Omental fat pad (tissue), 3 donors: ENCODE measurements at regions not wholly inside any gene's neighbourhood (a gene's known extent, or its start where the extent isn't known, plus 50 kb on each side); places are given as distances from the start of the nearest gene placed in this dataset.

Source experiments
- ATAC-seq: fragments of 150-250 bp; one replicate; pipeline ENCODE4 v1.9.1; 2016; ENCODE audit warnings: mild to moderate bottlenecking, moderate library complexity; ENCODE audit not compliant: low FRiP score
- DNase-seq: peaks from one replicate; pipeline ENCODE4 v3.0.0-alpha.2; 2019; ENCODE audit warnings: low spot score
- CTCF ChIP-seq, 3 donors: fragments of 450-650 bp; IDR thresholded peaks; one replicate each; pipeline ENCODE4 v1.5.1; 2016 to 2017; ENCODE audit warnings: antibody characterized with exemption in 3 of 3, mild to moderate bottlenecking in 3 of 3, moderate library complexity in 2 of 3

GRCh38 chr11:39690856-39691255 is 1768.6 kb downstream of the LRRC4C start:
- no peak for TF ChIP-seq CTCF (IDR thresholded peaks at IDR 0.05)
- DNase-seq (no peak), ATAC-seq (no peak)

GRCh38 chr11:39683951-39684554 is 1775.4 kb downstream of the LRRC4C start:
- TF ChIP-seq CTCF (IDR thresholded peaks at IDR 0.05) = no peak
- DNase-seq = no peak
- ATAC-seq = no peak

- no peak for DNase-seq
- TF ChIP-seq CTCF (IDR thresholded peaks at IDR 0.05) = no peak
- ATAC-seq = no peak
Observed at GRCh38 chr11:39683288-39683950, 1776.0 kb downstream of the LRRC4C start.

GRCh38 chr11:39681428-39681827 is 1778.0 kb downstream of the LRRC4C start:
- ATAC-seq = no peak
- TF ChIP-seq CTCF (IDR thresholded peaks at IDR 0.05) = no peak
- no peak for DNase-seq

GRCh38 chr11:39678996-39679395 is 1780.5 kb downstream of the LRRC4C start:
- DNase-seq (no peak), ATAC-seq (no peak)
- no peak for TF ChIP-seq CTCF (IDR thresholded peaks at IDR 0.05)

DNA sequence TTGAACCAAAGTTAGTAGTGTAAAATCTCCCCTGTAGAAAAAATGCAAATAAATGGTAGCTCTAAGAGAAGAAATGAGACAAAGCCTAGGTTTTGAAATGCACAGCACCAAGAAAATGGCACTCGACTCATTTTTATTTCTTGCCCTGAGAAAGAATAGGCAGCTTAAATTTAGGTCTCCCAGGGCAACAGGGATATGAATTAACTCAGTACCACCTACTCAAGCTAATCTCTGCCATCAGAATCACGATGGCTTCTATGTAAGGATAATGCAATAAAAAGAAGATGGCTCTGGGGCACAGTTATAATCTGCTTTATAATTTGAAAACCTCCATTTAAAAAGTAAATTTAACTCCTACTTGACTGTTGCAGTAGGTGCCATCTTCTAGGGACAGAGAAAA is 1784.3 kb downstream of the LRRC4C start:
- no peak for ATAC-seq
- no peak for TF ChIP-seq CTCF (IDR thresholded peaks at IDR 0.05)
- DNase-seq = no peak

GRCh38 chr11:39674761-39675160 is 1784.7 kb downstream of the LRRC4C start:
- no peak for ATAC-seq
- DNase-seq = no peak
- TF ChIP-seq CTCF (IDR thresholded peaks at IDR 0.05) = no peak
